ENCODE measurements at regions not wholly inside any gene's neighbourhood (a gene's known extent, or its start where the extent isn't known, plus 50 kb on each side); places are given as distances from the start of the nearest gene placed in this dataset.
"Not testable (repeated sequence)": the region's sequence is repeated elsewhere in the genome, so short reads cannot be mapped to it uniquely, and the experiment has no call there.

DNA sequence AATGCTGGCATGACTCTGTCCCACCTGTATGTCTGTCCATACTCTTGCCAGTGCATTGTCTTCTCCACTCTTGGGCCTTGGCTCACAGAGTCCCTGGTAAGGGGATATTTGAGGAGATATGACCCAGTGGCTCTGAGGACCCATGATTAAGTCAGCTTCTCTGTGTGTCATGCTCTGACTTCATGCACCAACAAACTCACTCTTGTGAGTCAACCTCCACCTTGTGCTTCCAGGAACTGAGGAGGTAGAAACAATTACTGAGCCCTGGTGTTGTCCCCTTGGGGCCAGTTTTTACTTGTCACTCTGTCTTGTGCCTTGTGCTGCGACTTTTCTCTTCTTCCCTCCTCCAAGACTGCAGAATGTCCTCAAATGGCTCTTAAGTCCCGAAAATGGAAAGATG is 127.1 kb downstream of the ABHD5 start:
- Histone ChIP-seq H3K4me1 (ENCODE audit: control insufficient read depth, insufficient read depth, low read length) (no peaks in the 10 kb centered on the region), H3K9me3 (ENCODE audit: control insufficient read depth, low read length) (no peaks in the 10 kb centered on the region), H3K27me3 (ENCODE audit: control insufficient read depth, insufficient read depth, low read length, poor library complexity, severe bottlenecking) (peaks cover 3% of the 10 kb centered on the region), H3K36me3 (ENCODE audit: control insufficient read depth, insufficient read depth, low read length) (no peaks in the 10 kb centered on the region), H3K4me3 (ENCODE audit: insufficient read depth, low read depth, low read length) (no peak overlapping the region), H3K27ac (ENCODE audit: insufficient read depth, low read depth, low read length, poor library complexity, severe bottlenecking) (no peak overlapping the region)
- WGBS, 2 experiments: 90% methylated on average over 2 of the region's 2 CpGs

DNA sequence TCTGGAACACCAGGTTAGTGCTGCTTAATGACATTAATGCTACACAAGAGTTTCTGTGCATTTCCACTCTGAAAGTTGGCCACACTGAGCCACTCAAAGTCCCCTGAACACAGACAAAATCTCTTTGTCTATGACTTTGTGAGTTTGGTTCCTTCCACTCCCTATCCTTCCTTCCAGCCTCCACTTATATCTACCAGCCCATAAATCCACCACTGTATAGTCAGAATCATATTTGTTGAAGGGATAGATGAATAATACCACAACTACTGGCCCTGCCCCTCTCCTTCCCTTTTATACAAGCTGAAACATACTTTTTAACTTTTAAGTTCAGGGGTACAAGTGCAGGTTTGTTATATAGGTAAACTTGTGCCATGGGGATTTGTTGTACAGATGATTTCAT is 127.5 kb downstream of the ABHD5 start:
- no peak overlapping the region for H3K27ac ChIP-seq (ENCODE audit: insufficient read depth, low read depth, low read length, poor library complexity, severe bottlenecking)
- no peaks in the 10 kb centered on the region for H3K36me3 ChIP-seq (ENCODE audit: control insufficient read depth, insufficient read depth, low read length)
- no peak overlapping the region for H3K4me3 ChIP-seq (ENCODE audit: insufficient read depth, low read depth, low read length)
- H3K9me3 ChIP-seq (ENCODE audit: control insufficient read depth, low read length): no peaks in the 10 kb centered on the region
- H3K4me1 ChIP-seq (ENCODE audit: control insufficient read depth, insufficient read depth, low read length): no peaks in the 10 kb centered on the region
- H3K27me3 ChIP-seq (ENCODE audit: control insufficient read depth, insufficient read depth, low read length, poor library complexity, severe bottlenecking): peaks cover 3% of the 10 kb centered on the region

DNA sequence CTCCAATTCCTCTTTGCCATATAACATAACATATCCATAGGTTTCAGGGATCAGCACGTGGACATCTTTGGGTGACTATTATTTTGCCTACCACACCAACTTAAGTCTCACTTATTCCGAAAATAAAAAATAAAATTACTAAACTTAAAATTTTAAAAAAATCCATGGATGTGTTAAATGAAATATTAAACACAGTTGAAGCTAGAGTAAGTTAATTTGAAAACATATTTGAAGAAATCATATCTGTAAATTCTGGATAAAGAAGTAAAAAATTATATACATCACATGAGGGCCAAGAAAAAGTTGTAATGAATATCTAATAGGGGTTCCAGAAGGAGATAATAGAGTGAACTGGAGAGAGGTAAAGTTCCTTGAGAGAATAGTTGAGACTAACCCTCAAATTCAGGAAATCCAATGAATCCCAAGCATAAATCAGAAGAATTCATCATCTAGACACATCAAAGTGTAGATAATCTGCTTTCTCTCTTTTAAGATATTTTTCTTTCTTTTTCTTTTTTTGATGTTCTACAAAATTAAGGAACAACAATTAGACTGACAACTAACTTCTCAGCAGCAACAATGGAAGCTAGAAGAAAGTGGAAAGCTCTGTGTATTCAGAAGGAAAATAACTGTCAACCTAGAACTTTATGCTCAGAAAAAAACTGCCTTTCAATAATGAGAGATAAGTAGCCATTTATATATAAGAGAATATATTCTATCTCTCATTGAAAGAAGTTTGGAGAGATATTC is 147.4 kb downstream of the ABHD5 start:
- Histone ChIP-seq H3K27me3 (ENCODE audit: control insufficient read depth, insufficient read depth, low read length, poor library complexity, severe bottlenecking) (no peaks in the 10 kb centered on the region), H3K27ac (ENCODE audit: insufficient read depth, low read depth, low read length, poor library complexity, severe bottlenecking) (no peak overlapping the region), H3K36me3 (ENCODE audit: control insufficient read depth, insufficient read depth, low read length) (no peaks in the 10 kb centered on the region), H3K4me3 (ENCODE audit: insufficient read depth, low read depth, low read length) (no peak overlapping the region), H3K4me1 (ENCODE audit: control insufficient read depth, insufficient read depth, low read length) (no peaks in the 10 kb centered on the region), H3K9me3 (ENCODE audit: control insufficient read depth, low read length) (no peaks in the 10 kb centered on the region)
- 80 to 89% methylated on average over 1 of the region's 2 CpGs for WGBS, 2 experiments

DNA sequence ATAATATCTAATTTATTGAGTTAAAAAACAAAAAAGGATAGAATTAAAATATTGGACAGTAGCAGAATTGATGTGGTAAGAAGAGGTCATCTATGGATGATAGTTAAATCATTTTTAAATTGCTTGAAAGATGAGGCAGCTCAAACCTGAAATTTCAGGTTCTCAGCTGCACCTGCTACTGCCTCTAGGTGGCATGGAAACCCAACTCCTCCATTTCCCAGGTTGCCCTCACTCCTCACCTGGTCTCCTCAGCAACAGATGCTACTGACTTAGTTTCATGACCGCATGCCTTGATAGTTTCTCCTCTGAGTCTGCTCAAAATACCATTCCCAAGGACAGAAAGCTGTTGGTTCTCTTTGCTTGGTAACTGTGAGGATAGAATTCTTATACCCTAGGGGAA is 148.1 kb downstream of the ABHD5 start:
- Histone ChIP-seq H3K4me3 (ENCODE audit: insufficient read depth, low read depth, low read length) (no peak overlapping the region), H3K36me3 (ENCODE audit: control insufficient read depth, insufficient read depth, low read length) (no peaks in the 10 kb centered on the region), H3K27ac (ENCODE audit: insufficient read depth, low read depth, low read length, poor library complexity, severe bottlenecking) (no peak overlapping the region), H3K9me3 (ENCODE audit: control insufficient read depth, low read length) (no peaks in the 10 kb centered on the region), H3K4me1 (ENCODE audit: control insufficient read depth, insufficient read depth, low read length) (no peaks in the 10 kb centered on the region), H3K27me3 (ENCODE audit: control insufficient read depth, insufficient read depth, low read length, poor library complexity, severe bottlenecking) (no peaks in the 10 kb centered on the region)
- 74 to 100% methylated on average over 1 of the region's 1 CpG for WGBS, 2 experiments

DNA sequence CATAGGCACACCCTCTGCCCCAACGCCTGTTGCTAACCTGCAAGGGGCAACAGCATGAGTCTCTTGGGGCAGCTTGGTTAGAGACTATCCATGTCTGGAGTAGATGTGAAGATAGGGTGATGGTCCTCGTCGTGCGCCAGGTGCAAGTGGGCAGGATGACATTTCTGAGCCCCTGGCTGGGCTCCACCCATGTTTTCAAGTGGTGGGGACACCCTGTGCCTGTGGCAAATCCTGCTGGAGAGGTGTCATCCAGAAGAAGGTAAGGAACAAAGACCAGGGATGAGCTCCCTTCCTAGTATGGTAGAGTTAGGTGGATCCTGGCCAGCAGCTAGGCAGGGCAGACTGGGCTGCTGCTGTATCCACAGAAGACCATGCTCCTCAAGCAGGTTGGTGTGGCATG is 152.6 kb downstream of the ABHD5 start:
- Histone ChIP-seq H3K4me3 (ENCODE audit: insufficient read depth, low read depth, low read length) (no peak overlapping the region), H3K27me3 (ENCODE audit: control insufficient read depth, insufficient read depth, low read length, poor library complexity, severe bottlenecking) (no peaks in the 10 kb centered on the region), H3K9me3 (ENCODE audit: control insufficient read depth, low read length) (no peaks in the 10 kb centered on the region), H3K4me1 (ENCODE audit: control insufficient read depth, insufficient read depth, low read length) (no peaks in the 10 kb centered on the region), H3K27ac (ENCODE audit: insufficient read depth, low read depth, low read length, poor library complexity, severe bottlenecking) (no peak overlapping the region), H3K36me3 (ENCODE audit: control insufficient read depth, insufficient read depth, low read length) (no peaks in the 10 kb centered on the region)
- 96 to 97% methylated on average over 4 of the region's 4 CpGs for WGBS, 2 experiments

DNA sequence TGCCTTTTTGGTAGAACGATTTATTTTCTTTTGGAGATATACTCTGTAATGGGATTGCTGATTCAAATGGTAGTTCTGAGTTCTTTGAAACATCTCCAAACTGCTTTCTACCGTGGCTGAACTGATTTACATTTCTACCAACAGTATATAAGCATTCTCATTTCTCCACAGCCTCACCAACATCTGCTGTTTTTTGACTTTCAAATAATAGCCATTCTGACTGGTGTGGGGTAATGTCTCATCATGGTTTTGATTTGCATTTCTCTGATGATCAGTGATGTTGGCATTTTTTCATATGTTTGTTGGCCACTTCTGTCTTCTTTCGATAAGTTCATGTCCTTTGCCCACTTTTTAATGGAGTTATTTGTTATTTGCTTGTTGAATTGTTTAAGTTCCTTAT is 154.0 kb downstream of the ABHD5 start:
- WGBS, 2 experiments: 90% methylated on average over 3 of the region's 3 CpGs
- H3K4me1 ChIP-seq (ENCODE audit: control insufficient read depth, insufficient read depth, low read length): no peaks in the 10 kb centered on the region
- no peaks in the 10 kb centered on the region for H3K36me3 ChIP-seq (ENCODE audit: control insufficient read depth, insufficient read depth, low read length)
- H3K9me3 ChIP-seq (ENCODE audit: control insufficient read depth, low read length): no peaks in the 10 kb centered on the region
- no peak overlapping the region for H3K4me3 ChIP-seq (ENCODE audit: insufficient read depth, low read depth, low read length)
- H3K27me3 ChIP-seq (ENCODE audit: control insufficient read depth, insufficient read depth, low read length, poor library complexity, severe bottlenecking): no peaks in the 10 kb centered on the region
- no peak overlapping the region for H3K27ac ChIP-seq (ENCODE audit: insufficient read depth, low read depth, low read length, poor library complexity, severe bottlenecking)

DNA sequence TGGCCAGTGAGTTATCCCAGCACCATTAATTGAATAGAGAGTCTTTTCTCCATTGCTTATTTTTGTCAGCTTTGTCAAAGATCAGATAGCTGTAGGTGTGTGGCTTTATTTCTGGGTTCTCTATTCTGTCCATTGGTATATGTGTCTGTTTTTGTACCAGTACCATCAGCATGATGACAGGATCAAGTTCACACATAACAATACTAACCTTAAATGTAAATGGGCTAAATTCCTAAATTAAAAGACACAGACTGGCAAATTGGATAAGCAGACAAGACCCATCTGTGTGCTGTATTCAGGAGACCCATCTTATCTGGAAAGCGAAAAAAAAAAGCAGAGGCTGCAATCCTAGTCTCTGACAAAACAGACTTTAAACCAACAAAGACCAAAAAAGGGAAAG is 154.8 kb downstream of the ABHD5 start:
- 94 to 100% methylated on average over 1 of the region's 1 CpG for WGBS, 2 experiments
- H3K9me3 ChIP-seq (ENCODE audit: control insufficient read depth, low read length); H3K4me3 ChIP-seq (ENCODE audit: insufficient read depth, low read depth, low read length): not testable (repeated sequence)

DNA sequence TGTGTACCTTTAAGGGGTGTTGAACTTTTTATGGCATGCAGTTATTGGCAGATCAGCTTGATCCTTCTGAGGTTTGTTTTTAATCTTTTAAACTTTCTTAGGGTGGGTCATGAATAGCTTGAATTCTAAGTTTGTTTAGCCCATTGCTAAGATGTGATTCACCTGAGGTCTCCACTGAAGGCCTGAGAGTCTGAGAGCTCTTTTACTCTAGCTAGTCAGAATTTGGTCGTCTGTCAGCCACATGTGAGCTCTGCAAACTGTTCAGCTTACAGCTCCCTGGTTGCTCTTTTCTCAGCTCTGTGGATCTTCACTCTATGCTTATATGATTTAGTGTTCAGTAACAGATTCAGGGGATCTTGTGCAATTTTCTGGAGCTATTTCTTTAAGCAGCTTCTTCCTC is 161.3 kb downstream of the ABHD5 start:
- Histone ChIP-seq H3K27me3 (ENCODE audit: control insufficient read depth, insufficient read depth, low read length, poor library complexity, severe bottlenecking) (no peaks in the 10 kb centered on the region), H3K4me1 (ENCODE audit: control insufficient read depth, insufficient read depth, low read length) (no peaks in the 10 kb centered on the region), H3K4me3 (ENCODE audit: insufficient read depth, low read depth, low read length) (no peak overlapping the region), H3K27ac (ENCODE audit: insufficient read depth, low read depth, low read length, poor library complexity, severe bottlenecking) (no peak overlapping the region), H3K9me3 (ENCODE audit: control insufficient read depth, low read length) (no peaks in the 10 kb centered on the region), H3K36me3 (ENCODE audit: control insufficient read depth, insufficient read depth, low read length) (no peaks in the 10 kb centered on the region)
- 61 to 70% methylated on average over 1 of the region's 1 CpG for WGBS, 2 experiments

More for the DNA sequence above, 154.8 kb downstream of the ABHD5 start:
- H3K27me3 ChIP-seq (ENCODE audit: control insufficient read depth, insufficient read depth, low read length, poor library complexity, severe bottlenecking); H3K27ac ChIP-seq (ENCODE audit: insufficient read depth, low read depth, low read length, poor library complexity, severe bottlenecking); H3K4me1 ChIP-seq (ENCODE audit: control insufficient read depth, insufficient read depth, low read length); H3K36me3 ChIP-seq (ENCODE audit: control insufficient read depth, insufficient read depth, low read length): not testable (repeated sequence)

DNA sequence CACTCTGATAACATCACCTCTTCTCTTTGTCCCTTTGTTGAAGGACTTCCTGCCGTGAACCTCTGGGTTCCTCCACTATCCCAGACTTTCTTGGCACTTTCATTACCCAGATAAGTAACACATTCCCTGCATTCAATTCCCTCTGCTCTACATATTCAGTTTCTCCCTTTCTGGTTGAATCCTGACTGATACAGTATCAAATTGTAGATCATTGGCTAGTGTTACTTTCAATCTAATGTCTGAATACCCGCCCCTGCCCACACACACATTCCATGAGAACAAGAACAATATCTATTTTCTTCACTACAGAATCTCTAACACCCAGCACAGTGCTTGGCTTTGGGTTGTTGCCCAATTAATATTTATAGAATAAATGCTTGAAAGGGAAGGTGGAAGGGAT is 163.5 kb downstream of the ABHD5 start:
- no peaks in the 10 kb centered on the region for H3K36me3 ChIP-seq (ENCODE audit: control insufficient read depth, insufficient read depth, low read length)

DNA sequence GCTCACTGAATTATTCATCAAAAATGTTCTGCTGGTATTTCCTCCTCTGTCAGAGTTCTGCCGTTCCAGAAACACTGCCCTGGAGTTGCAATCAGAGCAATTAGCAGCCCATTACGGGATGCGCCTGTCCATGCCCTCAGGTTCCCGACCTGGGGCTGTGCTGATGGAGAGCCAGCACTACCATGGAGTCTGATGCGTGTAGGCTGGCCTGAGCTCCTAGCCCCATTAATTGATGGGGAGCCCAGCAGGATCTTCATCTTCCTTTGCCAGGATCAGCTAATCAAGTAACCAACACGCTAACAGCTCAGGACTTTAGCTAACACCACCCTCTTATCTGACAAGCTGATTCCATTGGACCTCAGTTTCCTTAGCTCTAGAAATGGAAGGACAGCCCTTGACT is 164.2 kb downstream of the ABHD5 start:
- WGBS, 2 experiments: 92 to 94% methylated on average over 6 of the region's 6 CpGs

More for the DNA sequence above, 163.5 kb downstream of the ABHD5 start:
- WGBS, 2 experiments: 88 to 89% methylated on average over 1 to 2 of the region's 2 CpGs
- H3K27ac ChIP-seq (ENCODE audit: insufficient read depth, low read depth, low read length, poor library complexity, severe bottlenecking): no peak overlapping the region
- H3K27me3 ChIP-seq (ENCODE audit: control insufficient read depth, insufficient read depth, low read length, poor library complexity, severe bottlenecking): no peaks in the 10 kb centered on the region
- no peak overlapping the region for H3K4me3 ChIP-seq (ENCODE audit: insufficient read depth, low read depth, low read length)
- peaks cover 12% of the 10 kb centered on the region for H3K4me1 ChIP-seq (ENCODE audit: control insufficient read depth, insufficient read depth, low read length)
- no peaks in the 10 kb centered on the region for H3K9me3 ChIP-seq (ENCODE audit: control insufficient read depth, low read length)

More for the DNA sequence above, 164.2 kb downstream of the ABHD5 start:
- Histone ChIP-seq H3K36me3 (ENCODE audit: control insufficient read depth, insufficient read depth, low read length) (no peaks in the 10 kb centered on the region), H3K9me3 (ENCODE audit: control insufficient read depth, low read length) (no peaks in the 10 kb centered on the region), H3K4me1 (ENCODE audit: control insufficient read depth, insufficient read depth, low read length) (peaks cover 12% of the 10 kb centered on the region), H3K27ac (ENCODE audit: insufficient read depth, low read depth, low read length, poor library complexity, severe bottlenecking) (no peak overlapping the region), H3K27me3 (ENCODE audit: control insufficient read depth, insufficient read depth, low read length, poor library complexity, severe bottlenecking) (no peaks in the 10 kb centered on the region), H3K4me3 (ENCODE audit: insufficient read depth, low read depth, low read length) (no peak overlapping the region)
